GM11168 (cell line): ENCODE measurements at regions not wholly inside any gene's neighbourhood (a gene's known extent, or its start where the extent isn't known, plus 50 kb on each side); places are given as distances from the start of the nearest gene placed in this dataset.

Experiments used
- in situ Hi-C: fragments of 300-500 bp; cut with MboI; formaldehyde crosslinking; loops from one replicate; pipeline ENCODE4 v1.12.0; 2022; ENCODE audit warnings: low sequenced_read_pairs; ENCODE audit not compliant: unreplicated experiment

- in situ Hi-C loops = no loop called here
Observed at GRCh38 chr6:169895926-169896761, 144.7 kb downstream of the ERMARD start.

GRCh38 chr6:169895000-169895759, 143.8 kb downstream of the ERMARD start:
- in situ Hi-C loops = no loop called here

- in situ Hi-C loops = no loop called here
Observed at GRCh38 chr6:169894377-169894960, 143.0 kb downstream of the ERMARD start.

- in situ Hi-C loops = no loop called here
Observed at GRCh38 chr6:169893624-169894023, 142.2 kb downstream of the ERMARD start.

- in situ Hi-C loops = no loop called here
Observed at GRCh38 chr6:169891846-169892245, 140.4 kb downstream of the ERMARD start.

GRCh38 chr6:169891421-169891820, 140.0 kb downstream of the ERMARD start:
- in situ Hi-C loops = no loop called here

GRCh38 chr6:169890901-169891300, 139.5 kb downstream of the ERMARD start:
- in situ Hi-C loops = no loop called here

GRCh38 chr6:169890049-169890448, 138.6 kb downstream of the ERMARD start:
- in situ Hi-C loops = no loop called here

- in situ Hi-C loops = no loop called here
Observed at GRCh38 chr6:169887529-169888140, 136.2 kb downstream of the ERMARD start.

GRCh38 chr6:169886631-169887227, 135.3 kb downstream of the ERMARD start:
- in situ Hi-C loops = no loop called here

GRCh38 chr6:169885831-169886230, 134.4 kb downstream of the ERMARD start:
- in situ Hi-C loops = no loop called here

- in situ Hi-C loops = no loop called here
Observed at GRCh38 chr6:169885131-169885530, 133.7 kb downstream of the ERMARD start.

GRCh38 chr6:169884158-169884557, 132.7 kb downstream of the ERMARD start:
- in situ Hi-C loops = no loop called here

GRCh38 chr6:169883316-169883715, 131.9 kb downstream of the ERMARD start:
- in situ Hi-C loops = no loop called here

- in situ Hi-C loops = no loop called here
Observed at GRCh38 chr6:169881976-169882375, 130.6 kb downstream of the ERMARD start.

GRCh38 chr6:169881398-169881797, 130.0 kb downstream of the ERMARD start:
- in situ Hi-C loops = no loop called here

- in situ Hi-C loops = no loop called here
Observed at GRCh38 chr6:169880516-169880915, 129.1 kb downstream of the ERMARD start.

- in situ Hi-C loops = no loop called here
Observed at GRCh38 chr6:169869301-169869700, 117.9 kb downstream of the ERMARD start.

GRCh38 chr6:169868458-169868857, 117.0 kb downstream of the ERMARD start:
- in situ Hi-C loops = no loop called here

- in situ Hi-C loops = no loop called here
Observed at GRCh38 chr6:169867751-169868191, 116.3 kb downstream of the ERMARD start.
